Tibial artery (tissue), 4 donors: ENCODE measurements at regions not wholly inside any gene's neighbourhood (a gene's known extent, or its start where the extent isn't known, plus 50 kb on each side); places are given as distances from the start of the nearest gene placed in this dataset.

ENCODE experiments used
- DNase-seq, 2 donors: peaks; one replicate each; pipeline ENCODE4 v3.0.0-alpha.2; 2019
- H3K27ac ChIP-seq, 2 donors: fragments of 200-600 bp; sonication (generic) in 1 of 2; 1 replicate in 1 of 2; 2 replicates in 1 of 2; pipeline ENCODE4 v1.5.1; 2018 to 2019; ENCODE audit warnings: mild to moderate bottlenecking in 1 of 2
- H3K27me3 ChIP-seq, 2 donors: fragments of 200-600 bp; sonication (generic) in 1 of 2; one replicate each; pipeline versions ENCODE4 v1.5.1 to v1.6.0; 2016 to 2019
- H3K36me3 ChIP-seq, 3 donors: fragments of 200-600 bp; sonication (generic) in 2 of 3; one replicate each; pipeline ENCODE4 v1.5.1; 2016 to 2019; ENCODE audit warnings: mild to moderate bottlenecking in 2 of 3
- H3K4me1 ChIP-seq, 4 donors: fragments of 200-600 bp; sonication (generic) in 2 of 4; 1 replicate in 3 of 4; 2 replicates in 1 of 4; pipeline ENCODE4 v1.5.1; 2016 to 2019
- H3K4me3 ChIP-seq, 2 donors: fragments of 200-600 bp; sonication (generic) in 1 of 2; 1 replicate in 1 of 2; 2 replicates in 1 of 2; pipeline ENCODE4 v1.5.1; 2018 to 2019; ENCODE audit warnings: mild to moderate bottlenecking in 2 of 2
- H3K9me3 ChIP-seq, 3 donors: fragments of 200-600 bp; sonication (generic) in 1 of 3; one replicate each; pipeline ENCODE4 v1.5.1; 2016 to 2019
- CTCF ChIP-seq, 2 experiments: fragments of 200-600 bp in 1 of 2; fragments of 450-650 bp in 1 of 2; IDR thresholded peaks; one replicate each; pipeline ENCODE4 v1.5.1; 2017 to 2019; ENCODE audit warnings: antibody characterized with exemption in 2 of 2, mild to moderate bottlenecking in 1 of 2, moderate library complexity in 1 of 2
- intact Hi-C: fragments of 100-400 bp; cut with DNase I; formaldehyde crosslinking; loops from one replicate; pipeline ENCODE4 v1.15.0; 2023; ENCODE audit warnings: low total_unique reads

GRCh38 chr13:60862036-60862435 is 465.0 kb downstream of the TDRD3 start:
- H3K27me3 ChIP-seq: no peaks in the 10 kb centered on the region
- H3K27ac ChIP-seq: no peak overlapping the region
- no peak overlapping the region for H3K4me3 ChIP-seq
- H3K4me1 ChIP-seq: no peaks in the 10 kb centered on the region
- no peak for TF ChIP-seq CTCF (IDR thresholded peaks at IDR 0.05)
- intact Hi-C loops: no loop called here
- H3K36me3 ChIP-seq: no peaks in the 10 kb centered on the region
- peaks cover 0 to 8% (median 0%) of the 10 kb centered on the region in 3 donors for H3K9me3 ChIP-seq
- DNase-seq: no peak

- H3K4me1 ChIP-seq: no peaks in the 10 kb centered on the region
- no peaks in the 10 kb centered on the region for H3K9me3 ChIP-seq
- intact Hi-C loops: no loop called here
- DNase-seq: no peak
- TF ChIP-seq CTCF (IDR thresholded peaks at IDR 0.05): no peak
- H3K27ac ChIP-seq: no peak overlapping the region
- H3K27me3 ChIP-seq: no peaks in the 10 kb centered on the region
- no peak overlapping the region for H3K4me3 ChIP-seq
- no peaks in the 10 kb centered on the region for H3K36me3 ChIP-seq
These were observed 460.7 kb downstream of the TDRD3 start for GRCh38 chr13:60857698-60858097.

GRCh38 chr13:60852886-60853285 is 455.9 kb downstream of the TDRD3 start:
- intact Hi-C loops: no loop called here

GRCh38 chr13:60851378-60851777 is 454.4 kb downstream of the TDRD3 start:
- Histone ChIP-seq H3K27me3 (no peaks in the 10 kb centered on the region), H3K4me3 (no peak overlapping the region), H3K27ac (no peak overlapping the region), H3K36me3 (no peaks in the 10 kb centered on the region), H3K4me1 (no peaks in the 10 kb centered on the region), H3K9me3 (peaks cover 0 to 4% (median 0%) of the 10 kb centered on the region in 3 donors)
- DNase-seq: no peak
- intact Hi-C loops: no loop called here
- TF ChIP-seq CTCF (IDR thresholded peaks at IDR 0.05): no peak

More at GRCh38 chr13:60852886-60853285, 455.9 kb downstream of the TDRD3 start:
- Histone ChIP-seq H3K4me1 (no peaks in the 10 kb centered on the region), H3K27ac (no peak overlapping the region), H3K36me3 (no peaks in the 10 kb centered on the region), H3K27me3 (no peaks in the 10 kb centered on the region), H3K4me3 (no peak overlapping the region), H3K9me3 (no peaks in the 10 kb centered on the region)
- no peak for DNase-seq
- TF ChIP-seq CTCF (IDR thresholded peaks at IDR 0.05): no peak

- peaks cover 0 to 4% (median 0%) of the 10 kb centered on the region in 3 donors for H3K9me3 ChIP-seq
- no peaks in the 10 kb centered on the region for H3K27me3 ChIP-seq
- no peak overlapping the region for H3K4me3 ChIP-seq
- H3K4me1 ChIP-seq: no peaks in the 10 kb centered on the region
- no peak for TF ChIP-seq CTCF (IDR thresholded peaks at IDR 0.05)
- intact Hi-C loops: no loop called here
- no peak for DNase-seq
- H3K27ac ChIP-seq: no peak overlapping the region
- H3K36me3 ChIP-seq: no peaks in the 10 kb centered on the region
These were observed 453.5 kb downstream of the TDRD3 start for GRCh38 chr13:60850526-60850925.

- Histone ChIP-seq H3K27ac (no peak overlapping the region), H3K4me1 (peaks cover 0 to 12% (median 0%) of the 10 kb centered on the region in 4 donors), H3K36me3 (no peaks in the 10 kb centered on the region), H3K9me3 (no peaks in the 10 kb centered on the region), H3K27me3 (no peaks in the 10 kb centered on the region), H3K4me3 (no peak overlapping the region)
- no peak for DNase-seq
- intact Hi-C loops: no loop called here
- no peak for TF ChIP-seq CTCF (IDR thresholded peaks at IDR 0.05)
These were observed 441.6 kb downstream of the TDRD3 start for GRCh38 chr13:60838581-60838980.
